ENCODE measurements at regions not wholly inside any gene's neighbourhood (a gene's known extent, or its start where the extent isn't known, plus 50 kb on each side); places are given as distances from the start of the nearest gene placed in this dataset.

- ChIA-PET POLR2A (no interaction called here), CTCF (no interaction called here)
- intact Hi-C loops (cut with micrococcal nuclease), result no loop called here
- Mint-ChIP-seq H3K4me1 (ENCODE audit: low read depth) (no peaks in the 10 kb centered on the region), H3K36me3 (ENCODE audit: low read depth) (no peaks in the 10 kb centered on the region), H3K27me3 (no peaks in the 10 kb centered on the region), H3K27ac (no peak overlapping the region), H3K4me3 (no peak overlapping the region), H3K9me3 (no peaks in the 10 kb centered on the region)
- DNase-seq (no peak), ATAC-seq (no peak)
- no peak for TF ChIP-seq CTCF (IDR thresholded peaks at IDR 0.05)
Observed at GRCh38 chr3:64848127-64848800, 160.5 kb upstream of the ADAMTS9 start.

GRCh38 chr3:64844558-64844957, 156.8 kb upstream of the ADAMTS9 start:
- H3K4me3 Mint-ChIP-seq, result no peak overlapping the region
- no peak for DNase-seq
- intact Hi-C loops (cut with micrococcal nuclease), result no loop called here

DNA sequence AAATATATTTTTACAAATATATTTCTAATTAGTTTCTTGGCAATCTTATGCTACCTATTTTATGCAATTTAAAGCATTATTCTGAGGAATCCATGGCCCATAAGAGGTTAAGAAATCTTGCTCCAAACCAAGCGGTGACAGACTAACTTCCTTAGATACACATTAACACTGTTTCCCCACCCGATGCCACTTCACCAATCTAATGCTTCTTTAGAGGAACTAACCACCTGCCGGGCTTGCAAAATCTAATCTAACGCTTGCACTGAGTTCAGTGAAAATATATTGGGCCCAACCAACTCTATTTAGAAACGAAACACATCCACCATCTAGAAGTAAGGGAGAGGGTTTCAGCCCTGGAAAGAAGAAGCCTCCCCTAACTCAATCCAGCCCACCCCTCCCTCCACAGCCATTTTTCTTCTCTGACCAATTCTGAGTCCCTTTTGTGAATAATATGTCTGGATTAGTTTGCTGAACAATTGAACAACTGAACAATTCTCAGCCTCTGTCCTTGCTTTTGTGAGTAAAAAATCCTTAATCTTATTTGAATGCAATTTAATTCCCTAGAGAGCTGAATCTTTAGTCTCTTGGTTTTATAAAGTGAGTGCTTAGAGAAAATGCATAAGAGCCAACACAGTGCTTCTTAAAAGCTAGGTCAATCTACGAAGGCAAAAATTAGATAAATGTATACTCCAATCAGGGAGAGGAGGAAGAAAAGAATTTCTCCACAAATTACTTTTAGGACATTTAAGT, 150.4 kb upstream of the ADAMTS9 start:
- ChIA-PET CTCF (no interaction called here), POLR2A (no interaction called here)
- no peaks in the 10 kb centered on the region for H3K9me3 Mint-ChIP-seq
- TF ChIP-seq CTCF (IDR thresholded peaks at IDR 0.05), result no peak
- ATAC-seq (no peak), DNase-seq (no peak)
- no peak overlapping the region for H3K4me3 Mint-ChIP-seq
- no peaks in the 10 kb centered on the region for H3K4me1 Mint-ChIP-seq (ENCODE audit: low read depth)
- H3K36me3 Mint-ChIP-seq (ENCODE audit: low read depth), result no peaks in the 10 kb centered on the region
- intact Hi-C loops (cut with micrococcal nuclease), result no loop called here
- no peaks in the 10 kb centered on the region for H3K27me3 Mint-ChIP-seq
- no peak overlapping the region for H3K27ac Mint-ChIP-seq

More at GRCh38 chr3:64844558-64844957, 156.8 kb upstream of the ADAMTS9 start:
- TF ChIP-seq CTCF (IDR thresholded peaks at IDR 0.05), result no peak
- no peak for ATAC-seq
- ChIA-PET CTCF (no interaction called here), POLR2A (no interaction called here)
- Mint-ChIP-seq H3K36me3 (ENCODE audit: low read depth) (no peaks in the 10 kb centered on the region), H3K27me3 (no peaks in the 10 kb centered on the region), H3K9me3 (no peaks in the 10 kb centered on the region), H3K4me1 (ENCODE audit: low read depth) (no peaks in the 10 kb centered on the region), H3K27ac (no peak overlapping the region)

- Mint-ChIP-seq H3K9me3 (no peaks in the 10 kb centered on the region), H3K4me1 (ENCODE audit: low read depth) (no peaks in the 10 kb centered on the region), H3K27ac (no peak overlapping the region), H3K27me3 (no peaks in the 10 kb centered on the region), H3K4me3 (no peak overlapping the region), H3K36me3 (ENCODE audit: low read depth) (no peaks in the 10 kb centered on the region)
- ATAC-seq (no peak), DNase-seq (no peak)
- ChIA-PET CTCF (no interaction called here), POLR2A (no interaction called here)
- intact Hi-C loops (cut with micrococcal nuclease), result no loop called here
- TF ChIP-seq CTCF (IDR thresholded peaks at IDR 0.05), result no peak
Observed at GRCh38 chr3:64837126-64837738, 149.4 kb upstream of the ADAMTS9 start.

- H3K27me3 Mint-ChIP-seq, result no peaks in the 10 kb centered on the region
- CTCF ChIA-PET, result no interaction called here
Observed at GRCh38 chr3:64836097-64836496, 148.3 kb upstream of the ADAMTS9 start.

More at GRCh38 chr3:64836097-64836496, 148.3 kb upstream of the ADAMTS9 start:
- H3K9me3 Mint-ChIP-seq, result no peaks in the 10 kb centered on the region
- POLR2A ChIA-PET, result no interaction called here
- H3K27ac Mint-ChIP-seq, result no peak overlapping the region
- no peaks in the 10 kb centered on the region for H3K4me1 Mint-ChIP-seq (ENCODE audit: low read depth)
- no peak overlapping the region for H3K4me3 Mint-ChIP-seq
- ATAC-seq, result no peak
- no peak for DNase-seq
- H3K36me3 Mint-ChIP-seq (ENCODE audit: low read depth), result no peaks in the 10 kb centered on the region
- TF ChIP-seq CTCF (IDR thresholded peaks at IDR 0.05), result no peak
- intact Hi-C loops (cut with micrococcal nuclease), result no loop called here
